CD14-positive monocyte (primary cell): ENCODE measurements at regions not wholly inside any gene's neighbourhood (a gene's known extent, or its start where the extent isn't known, plus 50 kb on each side); places are given as distances from the start of the nearest gene placed in this dataset.

Source experiments
- DNase-seq, 3 donors: peaks; one replicate each; pipeline ENCODE4 v3.0.0-alpha.2; 2011 to 2022
- H2AFZ ChIP-seq: 2 replicates; pipeline ENCODE4 v1.6.0; 2012; ENCODE audit warnings: mild to moderate bottlenecking, low read depth, low read length, inconsistent platforms; ENCODE audit not compliant: insufficient read depth, poor library complexity, severe bottlenecking
- H3K27ac ChIP-seq, 2 donors: 1 replicate in 1 of 2; 2 replicates in 1 of 2; pipeline ENCODE4 v1.5.1; 2012 to 2013; ENCODE audit warnings: low read length in 2 of 2, control low read depth in 1 of 2, inconsistent platforms in 1 of 2, low read depth in 1 of 2, mild to moderate bottlenecking in 1 of 2
- H3K27me3 ChIP-seq, 2 donors: one replicate each; pipeline versions ENCODE4 v1.6.0 to v1.6.1; 2011 to 2013; ENCODE audit warnings: low read length in 2 of 2; ENCODE audit not compliant: control insufficient read depth in 2 of 2, insufficient read depth in 2 of 2
- H3K36me3 ChIP-seq, 2 donors: replicated peaks in 1 of 2; 1 replicate in 1 of 2; 2 replicates in 1 of 2; pipeline versions ENCODE4 v1.5.1 to v1.6.1; 2012 to 2013; ENCODE audit warnings: low read length in 2 of 2, control low read depth in 1 of 2, inconsistent platforms in 1 of 2, mild to moderate bottlenecking in 1 of 2; ENCODE audit not compliant: insufficient read depth in 2 of 2, control insufficient read depth in 1 of 2
- H3K4me1 ChIP-seq, 2 donors: 1 replicate in 1 of 2; 2 replicates in 1 of 2; pipeline versions ENCODE4 v1.5.1 to v1.6.1; 2012 to 2013; ENCODE audit warnings: low read length in 2 of 2, control low read depth in 1 of 2, inconsistent platforms in 1 of 2, mild to moderate bottlenecking in 1 of 2, moderate library complexity in 1 of 2; ENCODE audit not compliant: insufficient read depth in 2 of 2, control insufficient read depth in 1 of 2
- H3K4me2 ChIP-seq: replicated peaks from 2 replicates; pipeline ENCODE3; 2012; ENCODE audit warnings: low read length, moderate library complexity, mild to moderate bottlenecking; ENCODE audit not compliant: poor library complexity, severe bottlenecking; ENCODE audit errors: extremely low read depth
- H3K4me3 ChIP-seq, 3 experiments: fragments of 200-600 bp in 1 of 3; sonication (generic) in 1 of 3; replicated peaks in 1 of 3; 1 replicate in 2 of 3; 2 replicates in 1 of 3; pipeline ENCODE4 v1.5.1; 2011 to 2013; ENCODE audit warnings: low read length in 3 of 3, mild to moderate bottlenecking in 3 of 3, control low read depth in 2 of 3, low read depth in 2 of 3, inconsistent platforms in 1 of 3, moderate library complexity in 1 of 3
- H3K79me2 ChIP-seq: 2 replicates; pipeline ENCODE4 v1.6.0; 2012; ENCODE audit warnings: mild to moderate bottlenecking, control low read depth, inconsistent platforms, low read length, moderate library complexity; ENCODE audit not compliant: insufficient read depth
- H3K9ac ChIP-seq: 2 replicates; pipeline ENCODE4 v1.6.0; 2017; ENCODE audit warnings: low read length, mild to moderate bottlenecking; ENCODE audit not compliant: insufficient read depth, poor library complexity, severe bottlenecking
- H3K9me3 ChIP-seq, 2 donors: replicated peaks in 1 of 2; 1 replicate in 1 of 2; 2 replicates in 1 of 2; pipeline versions ENCODE4 v1.5.1 to v1.6.1; 2012 to 2013; ENCODE audit warnings: low read length in 2 of 2, control low read depth in 1 of 2; ENCODE audit not compliant: control insufficient read depth in 1 of 2, insufficient read depth in 1 of 2
- H4K20me1 ChIP-seq: 2 replicates; pipeline ENCODE4 v1.6.0; 2012; ENCODE audit warnings: mild to moderate bottlenecking, low read length, control low read depth, moderate library complexity; ENCODE audit not compliant: insufficient read depth
- H3K27ac Mint-ChIP-seq, 7 donors: one replicate each; pipeline ENCODE4 v1.8.0; 2020; ENCODE audit warnings: mild to moderate bottlenecking in 7 of 7, mixed read lengths in 7 of 7, moderate library complexity in 6 of 7, inconsistent platforms in 2 of 7
- H3K27me3 Mint-ChIP-seq, 3 donors: one replicate each; pipeline ENCODE4 v1.8.0; 2021 to 2022; ENCODE audit warnings: low read depth in 3 of 3, mild to moderate bottlenecking in 3 of 3, mixed read lengths in 3 of 3, moderate library complexity in 3 of 3, inconsistent platforms in 1 of 3
- H3K36me3 Mint-ChIP-seq, 2 donors: one replicate each; pipeline ENCODE4 v1.8.0; 2020; ENCODE audit warnings: mixed read lengths in 2 of 2, inconsistent platforms in 1 of 2, mild to moderate bottlenecking in 1 of 2
- H3K4me1 Mint-ChIP-seq: one replicate; pipeline ENCODE4 v1.8.0; 2020; ENCODE audit warnings: mild to moderate bottlenecking, mixed read lengths
- H3K4me3 Mint-ChIP-seq, 2 donors: one replicate each; pipeline ENCODE4 v1.8.0; 2020; ENCODE audit warnings: mild to moderate bottlenecking in 2 of 2, mixed read lengths in 2 of 2, moderate library complexity in 1 of 2
- H3K9me3 Mint-ChIP-seq, 7 donors: one replicate each; pipeline ENCODE4 v1.8.0; 2020 to 2022; ENCODE audit warnings: mixed read lengths in 7 of 7, mild to moderate bottlenecking in 6 of 7, moderate library complexity in 6 of 7, inconsistent platforms in 2 of 7
- WGBS: methylation state at CpG from one replicate; pipeline ENCODE4 v1.1.5; 2013; ENCODE audit warnings: missing lambda C conversion rate; ENCODE audit not compliant: insufficient coverage; 5-methylcytosine and 5-hydroxymethylcytosine counted together
- intact Hi-C, 2 donors: fragments of 100-400 bp; cut with micrococcal nuclease; formaldehyde crosslinking; loops; one replicate each; pipeline versions ENCODE4 v1.15.0 to v1.15.1; 2023
- TF ChIP-seq, protein P1 (sequence below): fragments of 200-600 bp; IDR thresholded peaks from one replicate; pipeline ENCODE4 v1.8.0; 2022; ENCODE audit warnings: antibody characterized with exemption, mild to moderate bottlenecking

DNA sequence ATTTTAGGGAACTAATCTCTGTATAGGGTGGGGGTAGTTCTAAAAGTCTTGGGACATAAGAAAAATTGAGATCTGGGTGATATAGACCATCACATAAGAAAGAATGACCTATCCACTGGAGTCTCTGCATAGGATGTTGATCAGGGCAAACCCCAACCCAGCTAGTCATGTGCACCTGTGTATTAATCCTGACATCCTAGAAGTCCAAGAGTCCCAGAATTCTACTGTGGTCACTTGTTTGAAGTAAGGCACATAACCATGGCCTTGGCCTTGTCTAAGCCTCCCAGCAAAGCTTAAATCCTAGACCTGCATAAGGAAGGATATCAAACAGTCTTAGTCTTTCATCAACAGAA is 334.1 kb upstream of the DCN start:
- H3K4me1 Mint-ChIP-seq, result no peaks in the 10 kb centered on the region
- no peak overlapping the region for H3K27ac ChIP-seq
- no peaks in the 10 kb centered on the region for H4K20me1 ChIP-seq
- H3K9ac ChIP-seq, result no peak overlapping the region
- H3K36me3 ChIP-seq, result no peaks in the 10 kb centered on the region
- peaks cover 0 to 2% (median 1%) of the 10 kb centered on the region in 3 donors for H3K27me3 Mint-ChIP-seq
- no peak overlapping the region for H3K4me2 ChIP-seq
- H3K9me3 ChIP-seq, result no peaks in the 10 kb centered on the region
- no peak for DNase-seq
- no peaks in the 10 kb centered on the region for H3K36me3 Mint-ChIP-seq
- H2AFZ ChIP-seq, result no peak overlapping the region
- TF ChIP-seq, protein P1, sequence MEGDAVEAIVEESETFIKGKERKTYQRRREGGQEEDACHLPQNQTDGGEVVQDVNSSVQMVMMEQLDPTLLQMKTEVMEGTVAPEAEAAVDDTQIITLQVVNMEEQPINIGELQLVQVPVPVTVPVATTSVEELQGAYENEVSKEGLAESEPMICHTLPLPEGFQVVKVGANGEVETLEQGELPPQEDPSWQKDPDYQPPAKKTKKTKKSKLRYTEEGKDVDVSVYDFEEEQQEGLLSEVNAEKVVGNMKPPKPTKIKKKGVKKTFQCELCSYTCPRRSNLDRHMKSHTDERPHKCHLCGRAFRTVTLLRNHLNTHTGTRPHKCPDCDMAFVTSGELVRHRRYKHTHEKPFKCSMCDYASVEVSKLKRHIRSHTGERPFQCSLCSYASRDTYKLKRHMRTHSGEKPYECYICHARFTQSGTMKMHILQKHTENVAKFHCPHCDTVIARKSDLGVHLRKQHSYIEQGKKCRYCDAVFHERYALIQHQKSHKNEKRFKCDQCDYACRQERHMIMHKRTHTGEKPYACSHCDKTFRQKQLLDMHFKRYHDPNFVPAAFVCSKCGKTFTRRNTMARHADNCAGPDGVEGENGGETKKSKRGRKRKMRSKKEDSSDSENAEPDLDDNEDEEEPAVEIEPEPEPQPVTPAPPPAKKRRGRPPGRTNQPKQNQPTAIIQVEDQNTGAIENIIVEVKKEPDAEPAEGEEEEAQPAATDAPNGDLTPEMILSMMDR, result no peak
- H3K4me3 Mint-ChIP-seq, result no peak overlapping the region
- H3K27ac Mint-ChIP-seq, result no peak overlapping the region
- H3K9me3 Mint-ChIP-seq, result peaks cover 0 to 11% (median 6%) of the 10 kb centered on the region in 7 donors
- no peak overlapping the region for H3K4me3 ChIP-seq
- H3K79me2 ChIP-seq, result no peaks in the 10 kb centered on the region
- H3K27me3 ChIP-seq, result no peaks in the 10 kb centered on the region
- intact Hi-C loops, result no loop called here
- no peaks in the 10 kb centered on the region for H3K4me1 ChIP-seq

DNA sequence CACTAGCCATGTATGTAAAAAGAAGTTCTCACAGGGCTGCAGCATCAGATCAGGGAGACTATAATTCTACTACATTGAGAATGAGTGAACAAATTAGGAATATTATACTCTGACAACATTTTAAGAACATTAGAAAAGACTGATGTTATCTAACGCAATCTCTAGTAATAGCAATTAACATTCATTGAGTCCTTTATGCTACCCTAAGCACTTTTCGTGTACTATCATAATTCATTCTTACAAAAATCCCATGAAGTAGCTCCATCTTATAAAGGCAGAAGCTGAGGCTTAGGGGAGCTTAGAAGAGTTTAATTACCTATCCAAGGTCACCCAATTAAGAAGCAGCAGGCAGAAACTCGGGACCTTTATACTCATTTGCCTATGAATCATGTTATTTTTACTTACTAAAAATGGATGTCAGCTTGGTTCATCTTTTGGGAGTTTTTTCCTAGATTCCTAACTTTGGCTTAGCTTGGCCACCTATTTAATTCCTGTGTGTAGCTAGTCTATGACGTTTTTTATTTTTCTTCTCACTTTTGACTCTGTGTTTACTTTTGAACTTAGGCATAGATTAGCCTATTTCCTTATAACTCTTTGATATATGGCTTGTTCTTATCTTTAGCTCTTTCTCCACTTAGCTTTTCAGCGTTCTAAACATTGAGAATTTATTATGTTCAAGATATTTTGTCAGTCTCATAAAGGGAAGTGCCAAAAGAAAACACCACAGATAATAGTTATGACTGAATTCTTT is 333.5 kb upstream of the DCN start:
- no peaks in the 10 kb centered on the region for H3K27me3 ChIP-seq
- Mint-ChIP-seq H3K9me3 (peaks cover 0 to 6% (median 5%) of the 10 kb centered on the region in 7 donors), H3K36me3 (no peaks in the 10 kb centered on the region), H3K27ac (no peak overlapping the region), H3K27me3 (peaks cover 0 to 1% (median 0%) of the 10 kb centered on the region in 3 donors), H3K4me3 (no peak overlapping the region), H3K4me1 (no peaks in the 10 kb centered on the region)
- H2AFZ ChIP-seq, result no peak overlapping the region
- intact Hi-C loops, result no loop called here
- no peak overlapping the region for H3K4me2 ChIP-seq
- H4K20me1 ChIP-seq, result no peaks in the 10 kb centered on the region
- no peaks in the 10 kb centered on the region for H3K9me3 ChIP-seq
- DNase-seq, result no peak
- no peak overlapping the region for H3K4me3 ChIP-seq
- H3K36me3 ChIP-seq, result no peaks in the 10 kb centered on the region
- TF ChIP-seq, protein P1, result no peak
- no peak overlapping the region for H3K9ac ChIP-seq
- H3K4me1 ChIP-seq, result no peaks in the 10 kb centered on the region
- H3K79me2 ChIP-seq, result no peaks in the 10 kb centered on the region
- WGBS, result no CpG with 5 or more reads among the region's 5 CpGs
- no peak overlapping the region for H3K27ac ChIP-seq
